ENCODE measurements at regions not wholly inside any gene's neighbourhood (a gene's known extent, or its start where the extent isn't known, plus 50 kb on each side); places are given as distances from the start of the nearest gene placed in this dataset.

DNA sequence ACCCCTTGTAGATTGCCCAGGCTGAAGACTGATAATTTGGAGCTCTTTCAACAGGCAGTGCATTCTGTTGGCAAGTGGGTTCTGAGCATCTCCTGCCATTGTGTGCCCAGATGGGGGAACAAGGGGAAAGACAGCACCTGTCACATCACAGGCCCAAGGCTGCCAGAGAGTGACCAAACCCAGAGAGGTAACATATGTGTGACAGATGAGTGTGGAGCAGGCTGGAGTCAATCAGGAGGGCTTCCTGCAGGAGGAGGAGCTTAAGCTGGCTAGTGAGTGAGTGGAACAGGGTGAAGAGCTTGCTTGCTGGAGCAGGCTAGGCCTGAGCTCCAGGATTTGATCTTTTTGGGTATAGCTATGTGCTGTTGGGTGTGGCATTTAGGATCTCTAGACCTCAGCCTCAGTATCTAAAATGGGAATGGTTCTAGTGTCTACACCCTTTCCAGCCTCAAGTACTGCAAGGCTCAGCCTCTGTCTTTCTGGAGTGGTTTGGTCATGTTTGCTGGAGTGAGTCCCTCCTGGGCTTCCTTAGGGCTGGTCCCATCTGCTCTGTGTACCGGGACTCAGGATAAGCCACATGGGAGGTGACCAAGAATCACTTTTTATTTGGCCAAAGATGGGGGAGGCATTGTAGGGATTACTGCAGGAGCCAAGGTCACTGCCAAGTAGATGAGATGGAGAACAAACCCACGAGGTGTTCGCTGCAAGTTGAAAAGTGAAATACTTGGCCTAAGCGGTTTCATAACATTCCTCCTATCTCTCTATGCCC is 152.4 kb upstream of the TSHZ3 start:
- DNase-seq (ENCODE audit: low spot score), result no peak

DNA sequence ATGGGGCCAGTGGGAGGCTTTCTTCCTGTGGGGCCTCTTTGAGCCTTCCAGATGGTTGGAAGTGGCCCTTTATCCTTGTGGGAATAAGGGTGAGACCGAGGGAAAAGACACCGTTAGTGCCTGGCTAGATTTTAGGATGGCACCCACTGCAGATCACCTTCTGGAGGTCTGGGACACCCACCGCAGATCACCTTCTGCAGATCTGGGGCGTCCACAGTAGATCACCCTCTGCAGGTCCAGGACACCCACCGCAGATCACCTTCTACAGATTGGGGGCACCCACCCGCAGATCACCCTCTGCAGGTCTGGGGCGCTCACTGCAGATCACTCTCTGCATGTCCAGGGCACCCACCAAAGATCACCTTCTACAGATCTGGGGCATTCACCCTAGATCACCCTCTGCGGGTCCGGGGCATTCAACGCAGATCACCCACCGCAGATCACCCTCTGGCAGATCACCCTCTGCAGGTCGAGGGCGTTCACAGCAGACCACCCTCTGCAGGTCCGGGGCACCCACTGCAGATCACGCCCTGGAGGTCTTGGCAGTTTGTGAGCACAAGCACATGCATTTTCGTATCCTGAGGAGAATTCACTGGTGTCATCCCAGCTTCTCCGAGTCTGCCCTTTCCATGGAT is 153.4 kb upstream of the TSHZ3 start:
- DNase-seq (ENCODE audit: low spot score), result no peak

DNA sequence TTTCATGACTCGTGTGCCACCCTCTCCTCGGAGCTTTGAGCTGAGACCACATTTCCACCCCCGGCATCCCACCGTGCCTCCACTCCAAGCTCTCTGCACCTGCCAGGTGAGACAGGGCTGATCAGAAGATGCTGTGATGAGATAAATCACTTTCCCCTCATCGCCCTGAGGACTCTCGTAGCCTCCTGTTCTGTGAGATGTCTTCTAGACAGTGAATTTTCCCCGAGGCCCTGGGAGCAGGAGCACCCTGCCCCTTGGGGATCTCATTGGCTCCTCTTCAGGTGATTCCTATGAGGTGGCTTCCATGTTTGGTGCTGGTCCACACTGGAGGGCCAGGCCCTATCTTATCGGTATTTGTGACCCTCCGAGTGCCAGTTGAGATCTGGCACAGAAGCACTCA is 154.0 kb upstream of the TSHZ3 start:
- DNase-seq (ENCODE audit: low spot score), result no peak

DNA sequence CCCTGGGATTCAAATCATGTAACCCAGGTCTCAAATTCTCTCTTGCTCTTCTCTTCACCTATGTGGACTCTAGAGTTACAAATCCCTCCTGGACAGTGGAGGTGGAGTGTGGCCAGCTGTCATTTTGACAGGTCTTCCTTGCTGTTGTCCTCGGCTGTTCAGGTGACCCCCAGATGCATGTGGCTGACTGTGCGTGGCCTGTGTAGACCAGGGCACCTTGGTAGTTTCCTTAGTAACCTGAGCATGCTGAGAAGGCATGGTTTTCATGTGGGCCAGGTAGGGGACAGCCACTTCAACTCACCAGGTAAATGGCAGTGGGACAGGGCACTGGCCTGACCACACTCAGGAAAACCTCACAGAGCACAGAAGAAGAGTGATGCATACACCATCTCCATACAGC is 155.0 kb upstream of the TSHZ3 start:
- no peak for DNase-seq (ENCODE audit: low spot score)

DNA sequence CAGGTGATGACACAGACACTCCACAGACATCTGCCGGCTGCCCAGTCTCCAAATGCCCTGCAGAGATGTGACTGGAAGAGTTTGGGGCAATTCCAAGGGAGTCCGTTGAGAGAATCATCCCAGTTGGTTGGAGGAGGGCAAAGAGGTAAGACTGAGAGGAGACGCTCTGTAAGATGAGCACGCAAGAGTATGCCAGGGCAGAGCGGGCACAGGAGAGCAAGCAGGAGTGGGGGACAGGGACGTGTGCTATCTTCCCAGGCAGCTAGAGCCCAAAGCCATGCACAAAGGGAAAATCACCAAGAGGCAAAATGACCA is 156.3 kb upstream of the TSHZ3 start:
- no peak for DNase-seq (ENCODE audit: low spot score)

DNA sequence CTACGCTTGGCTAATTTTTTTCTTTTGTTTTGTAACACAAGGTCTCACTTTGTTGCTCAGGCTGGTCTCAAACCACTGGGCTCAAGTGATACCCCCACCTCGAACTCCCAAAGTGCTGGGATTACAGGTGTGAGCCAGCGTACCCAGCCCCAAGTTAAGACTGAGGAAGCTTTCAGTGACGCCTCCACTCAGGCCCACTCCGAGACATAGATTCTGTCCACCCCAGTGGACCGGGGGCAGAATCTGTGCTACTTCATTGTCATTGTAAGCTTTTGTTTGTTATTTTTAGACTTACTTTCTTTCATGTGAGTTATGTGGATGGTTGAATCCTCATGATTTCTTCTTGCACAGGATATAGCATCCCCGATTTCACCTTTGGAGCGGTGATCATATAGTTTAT is 156.9 kb upstream of the TSHZ3 start:
- no peak for DNase-seq (ENCODE audit: low spot score)

DNA sequence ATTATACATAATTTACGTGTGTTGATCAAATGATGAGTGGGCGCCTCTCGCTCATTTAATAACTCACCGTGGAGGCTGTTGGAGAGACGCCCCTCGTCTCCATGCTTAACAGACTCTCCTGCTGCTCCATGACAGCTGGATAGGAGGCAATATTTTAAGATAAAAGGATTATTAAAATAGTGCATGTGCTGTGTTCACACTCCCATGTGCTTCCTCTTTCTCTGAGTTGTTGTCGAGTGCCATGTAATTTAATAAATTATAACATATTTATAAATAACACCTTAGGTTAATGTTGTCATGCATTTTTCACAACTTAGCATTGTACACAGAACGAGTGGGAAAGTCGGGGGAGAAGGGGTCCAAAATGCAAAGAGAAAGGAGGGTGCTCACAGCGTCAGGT is 161.4 kb upstream of the TSHZ3 start:
- DNase-seq (ENCODE audit: low spot score), result no peak

DNA sequence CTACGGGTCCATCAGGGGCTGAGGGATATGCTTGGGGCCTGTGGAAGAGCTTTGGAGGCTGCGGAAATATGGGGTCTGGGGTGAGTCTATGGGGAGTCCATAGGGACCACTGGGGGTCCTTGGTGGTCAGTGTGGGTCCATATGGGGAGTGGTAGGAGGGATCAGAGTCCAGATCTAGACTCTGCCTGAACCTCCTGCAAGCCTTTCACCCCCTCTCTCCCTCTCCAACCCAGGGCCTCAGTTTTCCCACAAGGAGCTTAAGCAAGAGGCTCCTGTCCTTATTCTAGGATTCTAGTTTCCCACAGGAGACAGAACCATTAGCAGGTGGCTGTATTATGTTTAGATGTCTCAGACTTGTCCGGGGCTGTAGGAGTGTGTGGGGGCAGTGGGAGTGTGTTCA is 161.9 kb upstream of the TSHZ3 start:
- DNase-seq (ENCODE audit: low spot score), result no peak

DNA sequence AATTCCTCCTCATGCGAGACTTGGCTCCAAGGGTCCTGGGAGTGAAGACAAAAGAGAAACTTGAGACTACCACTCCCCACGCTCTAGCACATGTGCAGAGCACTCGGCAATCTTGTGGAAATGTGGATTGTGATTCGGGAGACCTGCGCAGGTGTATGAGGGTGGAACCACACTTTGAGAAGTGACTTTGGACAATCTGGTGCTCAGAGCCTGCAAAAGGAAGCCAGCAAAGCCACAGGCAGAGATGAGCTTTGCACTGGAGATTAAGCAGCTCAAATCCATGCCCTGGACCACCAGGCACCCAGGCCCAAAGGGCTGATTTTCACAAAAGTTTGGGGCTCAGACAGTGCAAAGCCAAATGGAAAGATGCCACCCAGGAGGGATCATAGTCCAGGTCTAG is 162.5 kb upstream of the TSHZ3 start:
- no peak for DNase-seq (ENCODE audit: low spot score)

DNA sequence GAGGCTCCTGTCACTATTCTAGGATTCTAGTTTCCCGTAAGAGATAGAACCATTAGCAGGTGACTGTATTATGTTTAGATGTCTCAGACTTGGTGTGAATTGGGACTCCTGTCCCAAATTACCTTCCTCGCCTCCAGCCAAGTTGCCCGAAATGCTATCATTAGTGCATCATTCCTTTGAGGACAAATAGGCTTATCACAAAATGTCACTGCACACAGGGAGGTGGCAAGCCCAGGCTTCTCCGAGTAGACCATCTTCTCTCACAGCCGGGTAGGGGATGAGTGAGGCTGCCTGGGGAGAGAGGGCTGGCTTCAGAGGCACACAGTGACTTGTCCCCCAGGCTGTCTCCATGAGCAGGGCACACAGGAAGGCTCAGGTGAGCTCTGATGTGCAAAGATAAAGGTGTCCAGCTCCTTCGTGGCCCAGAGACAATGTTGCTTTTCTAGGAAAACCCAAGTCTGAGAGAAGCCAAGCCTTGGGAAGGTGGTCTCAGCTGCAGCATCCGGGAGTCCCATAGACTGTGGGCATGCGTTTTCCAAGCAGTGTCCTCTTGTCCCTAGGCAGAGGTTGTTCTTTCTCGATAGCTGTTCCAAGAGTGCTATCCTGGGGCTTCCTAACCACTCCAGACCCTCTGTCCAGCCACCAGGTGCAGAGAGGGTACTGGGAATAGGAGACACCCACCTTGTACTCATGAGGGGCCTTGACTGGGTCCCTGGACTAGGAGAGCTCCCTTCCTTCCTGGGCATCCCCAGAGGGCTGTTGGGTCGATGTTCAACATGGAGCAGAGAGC is 163.1 kb upstream of the TSHZ3 start:
- no peak for DNase-seq (ENCODE audit: low spot score)

DNA sequence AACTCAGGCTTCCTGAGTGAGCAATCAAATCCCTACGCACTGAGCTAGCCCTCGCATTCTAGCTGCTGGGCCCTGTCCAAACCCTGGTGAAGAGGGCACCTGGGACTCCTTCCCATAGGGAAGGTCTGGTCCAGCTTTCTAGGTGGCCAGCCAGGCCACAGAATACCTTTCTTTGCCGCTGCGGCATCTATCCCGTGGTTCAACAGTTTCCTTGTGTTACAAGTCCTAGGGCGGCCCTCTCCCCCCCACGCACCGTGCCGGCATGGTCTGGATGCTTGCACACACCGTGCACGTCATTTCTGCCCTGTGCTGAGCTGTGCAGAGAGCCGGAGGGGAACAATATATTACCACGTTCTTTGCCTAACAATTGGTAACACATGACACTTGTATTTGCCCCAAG is 164.6 kb upstream of the TSHZ3 start:
- no peak for DNase-seq (ENCODE audit: low spot score)

DNA sequence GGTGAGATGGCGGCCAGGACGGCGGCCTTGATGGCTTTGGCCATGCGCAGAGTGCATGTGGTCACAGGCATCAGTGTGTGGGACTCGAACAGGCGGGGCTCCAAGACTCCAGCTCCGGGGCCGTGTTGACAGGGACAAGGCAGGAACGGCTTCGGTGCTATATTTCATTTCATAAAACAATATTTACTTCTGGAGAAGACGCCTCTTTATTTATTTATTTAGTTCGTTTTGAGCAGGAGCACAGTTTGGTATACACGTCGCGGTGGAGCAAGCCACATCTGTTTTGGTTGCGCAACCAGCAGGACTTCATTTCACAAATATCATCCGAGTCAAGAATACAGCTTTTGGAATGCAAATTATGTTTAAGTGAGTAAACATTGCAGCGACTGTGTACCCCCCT is 166.7 kb upstream of the TSHZ3 start:
- no peak for DNase-seq (ENCODE audit: low spot score)

DNA sequence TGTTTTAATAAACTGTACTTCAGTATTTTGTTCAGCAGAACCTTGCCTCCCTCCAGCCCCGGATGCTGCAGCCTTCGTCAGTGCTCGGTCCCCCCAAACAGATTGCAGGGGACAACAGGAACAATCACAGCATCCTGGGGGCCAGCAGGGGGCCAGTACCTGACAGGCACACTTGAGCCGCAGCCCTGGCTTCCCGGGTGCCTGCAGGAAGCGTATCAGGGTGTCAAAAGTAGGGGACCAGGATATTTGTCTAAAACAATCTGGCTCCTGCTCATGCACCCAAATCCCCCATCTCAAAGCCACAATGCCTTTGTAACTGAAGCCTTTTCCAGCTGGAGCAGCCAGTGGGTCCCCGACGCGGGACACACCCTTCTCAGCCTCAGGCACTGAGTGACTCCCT is 167.5 kb upstream of the TSHZ3 start:
- no peak for DNase-seq (ENCODE audit: low spot score)

DNA sequence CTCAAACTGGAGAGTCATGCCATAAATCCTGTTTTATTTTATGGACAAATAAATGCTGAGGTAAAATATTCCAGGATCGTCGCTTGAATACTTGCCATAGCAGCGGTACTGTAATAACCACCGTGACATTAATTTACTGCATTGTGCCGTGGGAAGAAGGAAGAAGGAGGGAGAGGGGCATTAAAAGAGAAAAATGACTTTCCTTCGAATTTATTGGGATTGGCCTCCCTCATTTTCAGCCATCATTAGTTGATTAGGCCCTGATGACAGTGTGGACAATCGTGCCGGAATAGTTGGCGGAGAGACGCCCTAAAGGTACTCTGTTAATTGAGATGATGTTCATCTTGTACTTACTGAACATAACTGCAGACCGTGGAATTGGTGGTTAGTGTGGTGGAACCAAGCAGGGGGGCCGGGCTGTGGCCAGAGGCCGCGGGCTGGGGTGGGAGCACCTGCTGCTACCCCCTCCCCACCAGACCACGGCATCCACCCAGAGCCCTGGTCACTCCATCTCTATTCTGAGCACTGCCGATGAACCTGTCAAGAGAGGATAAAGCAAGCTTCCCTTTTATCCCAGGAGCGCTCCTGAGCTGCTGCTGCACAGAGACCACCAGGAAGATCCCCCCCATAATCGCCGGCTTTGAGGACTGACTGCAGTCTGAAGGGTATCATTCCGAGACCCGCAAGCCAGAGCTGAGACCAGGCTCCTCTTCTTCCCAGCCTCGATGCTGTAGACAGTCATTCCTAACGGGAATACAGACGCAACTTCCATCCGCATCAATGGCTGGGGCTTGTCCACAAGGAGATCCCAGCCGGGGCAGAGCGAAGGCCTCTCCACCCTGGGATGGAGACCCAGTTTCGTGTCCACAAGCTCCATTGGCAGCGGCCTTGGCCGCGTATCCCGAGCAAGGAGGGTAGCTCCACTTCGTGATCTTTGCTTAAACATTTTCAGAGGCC is 168.3 kb upstream of the TSHZ3 start:
- no peak for DNase-seq (ENCODE audit: low spot score)

DNA sequence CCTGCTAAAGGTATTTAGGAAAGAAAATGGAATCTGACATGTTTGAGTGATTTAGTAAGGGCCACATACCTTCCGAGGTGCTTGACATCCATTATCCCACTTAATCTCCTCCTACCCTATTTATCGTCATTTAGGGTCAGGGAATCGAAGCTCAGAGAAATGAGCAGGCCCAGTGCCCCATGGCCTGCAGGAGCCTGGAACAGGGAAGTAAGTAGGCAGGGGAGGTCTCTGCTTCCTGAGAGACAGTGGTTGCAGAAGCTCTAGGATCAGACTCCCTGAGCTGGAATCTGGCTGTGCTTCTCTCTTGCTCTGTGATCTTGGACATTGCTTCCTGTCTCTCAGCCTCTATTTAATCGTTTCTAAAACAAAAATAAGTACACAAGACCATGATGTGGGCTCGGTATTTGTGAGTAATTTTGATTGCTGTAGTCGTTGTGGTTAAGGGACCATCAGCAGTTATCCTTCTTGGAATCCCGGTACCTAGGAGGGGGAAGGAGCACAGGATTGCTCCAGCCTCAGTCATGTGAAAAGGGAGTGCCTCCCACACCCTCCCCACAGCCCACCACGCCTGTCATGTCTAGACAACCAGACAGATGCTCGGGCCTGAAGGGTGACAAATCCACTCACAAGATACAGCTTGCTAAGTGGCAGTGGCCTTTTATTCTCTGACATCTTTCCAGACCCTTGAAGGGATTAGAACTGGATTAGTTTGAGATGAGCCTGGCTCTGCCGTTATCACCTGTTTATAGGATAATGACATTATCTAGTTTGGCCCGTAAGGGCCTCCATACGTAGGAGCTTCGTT is 169.2 kb upstream of the TSHZ3 start:
- DNase-seq (ENCODE audit: low spot score), result no peak

DNA sequence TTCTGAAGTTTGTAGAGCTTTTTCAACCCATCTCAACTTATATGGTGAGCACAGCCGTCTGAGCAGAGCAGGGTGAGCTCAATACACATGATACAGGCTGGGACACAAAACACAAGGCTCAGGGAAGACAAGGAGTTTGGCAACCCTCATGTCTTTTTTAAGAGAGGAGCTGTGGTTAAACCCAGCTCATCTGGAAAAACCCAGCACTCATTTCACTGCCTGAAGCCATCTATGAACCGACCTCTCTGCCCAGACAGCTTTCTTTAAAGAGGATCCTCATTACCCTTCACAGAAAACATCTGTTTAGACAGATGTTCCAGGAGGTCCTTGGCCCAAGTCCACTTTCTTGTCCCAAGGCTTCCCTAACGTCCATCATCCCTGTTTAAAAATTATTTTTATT is 170.0 kb upstream of the TSHZ3 start:
- DNase-seq (ENCODE audit: low spot score), result no peak

DNA sequence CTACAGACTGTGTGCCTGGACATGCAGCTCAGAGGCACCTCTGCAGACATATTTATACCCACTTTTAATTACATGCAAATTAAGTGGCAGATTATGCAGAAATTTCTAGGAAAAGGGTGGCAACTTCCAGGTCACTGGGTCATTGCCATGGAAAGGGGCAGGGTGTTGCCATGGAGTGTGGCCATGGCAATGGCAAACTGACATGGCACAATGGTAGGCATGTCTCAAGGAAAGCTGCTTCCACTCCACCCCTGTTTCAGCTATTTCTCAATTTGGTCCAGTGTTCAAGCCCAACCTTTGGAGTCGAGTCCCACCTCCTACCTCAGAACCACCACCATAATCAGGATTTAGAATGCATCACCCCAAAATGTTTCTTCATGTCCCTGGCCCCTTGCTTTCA is 170.7 kb upstream of the TSHZ3 start:
- DNase-seq (ENCODE audit: low spot score), result no peak

DNA sequence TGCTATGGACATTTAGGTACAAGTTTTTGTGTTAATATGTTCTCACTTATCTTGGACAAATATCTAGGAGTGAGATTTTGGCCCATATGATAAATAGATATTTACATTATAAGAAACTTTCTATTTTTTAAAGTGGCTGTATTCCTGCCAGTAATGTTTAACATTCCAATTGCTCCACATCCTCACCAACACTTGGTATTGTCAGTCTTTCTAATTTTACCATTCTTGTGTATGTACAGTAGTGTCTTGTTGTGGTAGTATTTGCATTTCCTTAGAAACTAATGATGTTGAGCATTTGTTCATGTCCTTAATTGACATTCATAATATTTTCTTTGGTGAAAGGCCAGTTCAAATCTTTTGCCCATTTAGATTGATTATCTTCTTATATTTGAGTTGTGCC is 171.4 kb upstream of the TSHZ3 start:
- DNase-seq (ENCODE audit: low spot score), result no peak

DNA sequence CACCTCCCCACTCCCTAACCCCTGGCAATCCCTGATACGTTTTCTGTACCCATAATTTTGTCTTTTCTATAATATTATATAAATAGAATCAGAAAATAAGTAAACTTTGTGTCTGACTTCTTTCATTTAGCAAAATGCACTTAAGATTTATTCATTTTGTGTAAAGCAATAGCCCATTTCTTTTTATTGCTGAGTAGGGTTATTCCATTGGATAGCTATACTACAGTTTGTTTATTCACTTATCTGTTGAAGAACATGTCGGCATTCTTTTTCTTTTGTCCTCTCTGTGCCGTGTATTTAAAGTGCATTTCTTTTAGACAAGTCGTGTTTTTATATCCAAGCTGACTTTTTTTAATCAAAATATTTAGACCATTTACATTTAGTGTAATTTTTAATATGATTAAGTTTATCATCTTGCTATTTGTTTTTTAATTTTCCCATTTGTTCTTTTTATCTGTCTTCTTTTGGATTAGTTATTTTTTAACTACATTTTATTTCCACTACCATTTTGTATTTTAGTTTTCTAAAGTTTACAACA is 176.4 kb upstream of the TSHZ3 start:
- no peak for DNase-seq (ENCODE audit: low spot score)

DNA sequence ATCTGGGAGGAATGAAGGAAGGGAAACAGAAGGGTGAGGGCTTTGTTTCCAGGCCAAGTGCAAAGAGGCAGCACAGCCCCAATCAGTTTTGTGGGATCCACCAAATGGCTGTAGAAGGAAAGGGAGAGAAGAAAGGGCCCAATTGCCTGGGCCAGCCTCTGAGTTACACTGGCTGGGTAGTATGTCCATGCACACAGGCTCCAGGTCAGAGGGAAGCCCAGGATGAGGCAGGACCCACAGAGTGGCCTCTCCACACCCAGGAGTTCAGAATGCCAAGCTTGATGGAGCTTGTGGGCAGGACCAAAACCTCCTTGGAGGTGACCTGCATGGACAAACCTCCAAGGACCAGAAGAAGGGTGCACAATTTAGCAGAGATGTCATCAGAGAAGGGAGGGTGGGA is 178.2 kb upstream of the TSHZ3 start:
- no peak for DNase-seq (ENCODE audit: low spot score)

DNA sequence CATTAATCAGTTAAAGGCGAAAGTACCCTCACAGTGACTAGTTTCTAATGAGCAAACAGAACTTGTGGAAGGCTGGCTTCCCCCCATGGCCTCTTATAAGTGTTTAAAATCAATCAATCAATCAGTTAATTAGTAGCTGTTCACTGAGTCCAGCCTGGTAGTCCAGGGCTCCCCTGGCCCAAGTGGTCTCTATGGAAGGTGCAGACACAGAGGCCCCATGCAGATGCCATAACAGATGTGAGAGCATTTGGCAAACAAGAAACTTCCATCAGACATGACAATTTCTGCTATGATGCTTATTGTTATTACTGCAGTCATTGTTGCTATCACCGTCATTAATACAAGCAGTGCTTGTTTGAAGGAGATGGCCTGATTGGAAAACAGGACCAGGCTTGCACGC is 179.0 kb upstream of the TSHZ3 start:
- DNase-seq (ENCODE audit: low spot score), result no peak
